GM06990 (cell line): ENCODE measurements at regions not wholly inside any gene's neighbourhood (a gene's known extent, or its start where the extent isn't known, plus 50 kb on each side); places are given as distances from the start of the nearest gene placed in this dataset.
A peak's percentile ranks its signal among the peaks of the same experiment; 100 is the strongest.

Experiments
- DNase-seq: peaks from one replicate; pipeline ENCODE4 v3.0.0-alpha.2; 2011; ENCODE audit not compliant: insufficient read length; ENCODE audit errors: extremely low read depth
- H3K27me3 ChIP-seq: replicated peaks from 2 replicates; pipeline ENCODE4 v1.6.0; 2011; ENCODE audit warnings: low read length; ENCODE audit not compliant: control insufficient read depth, insufficient read depth
- H3K36me3 ChIP-seq: 2 replicates; pipeline ENCODE4 v1.5.1; 2011; ENCODE audit warnings: low read length; ENCODE audit not compliant: control insufficient read depth, insufficient read depth
- H3K4me3 ChIP-seq: replicated peaks from 2 replicates; pipeline ENCODE4 v1.5.1; 2011; ENCODE audit warnings: low read depth, mild to moderate bottlenecking, control low read depth, low read length
- TF ChIP-seq, protein P1 (sequence below): IDR thresholded peaks from 2 replicates; pipeline ENCODE4 v1.5.1; 2011; ENCODE audit warnings: low read length, control low read depth, mild to moderate bottlenecking, inconsistent platforms; ENCODE audit not compliant: insufficient read depth, poor library complexity, severe bottlenecking

- no peak for DNase-seq
- Histone ChIP-seq H3K36me3 (no peaks in the 10 kb centered on the region), H3K4me3 (no peak overlapping the region), H3K27me3 (no peaks in the 10 kb centered on the region)
- TF ChIP-seq, protein P1, sequence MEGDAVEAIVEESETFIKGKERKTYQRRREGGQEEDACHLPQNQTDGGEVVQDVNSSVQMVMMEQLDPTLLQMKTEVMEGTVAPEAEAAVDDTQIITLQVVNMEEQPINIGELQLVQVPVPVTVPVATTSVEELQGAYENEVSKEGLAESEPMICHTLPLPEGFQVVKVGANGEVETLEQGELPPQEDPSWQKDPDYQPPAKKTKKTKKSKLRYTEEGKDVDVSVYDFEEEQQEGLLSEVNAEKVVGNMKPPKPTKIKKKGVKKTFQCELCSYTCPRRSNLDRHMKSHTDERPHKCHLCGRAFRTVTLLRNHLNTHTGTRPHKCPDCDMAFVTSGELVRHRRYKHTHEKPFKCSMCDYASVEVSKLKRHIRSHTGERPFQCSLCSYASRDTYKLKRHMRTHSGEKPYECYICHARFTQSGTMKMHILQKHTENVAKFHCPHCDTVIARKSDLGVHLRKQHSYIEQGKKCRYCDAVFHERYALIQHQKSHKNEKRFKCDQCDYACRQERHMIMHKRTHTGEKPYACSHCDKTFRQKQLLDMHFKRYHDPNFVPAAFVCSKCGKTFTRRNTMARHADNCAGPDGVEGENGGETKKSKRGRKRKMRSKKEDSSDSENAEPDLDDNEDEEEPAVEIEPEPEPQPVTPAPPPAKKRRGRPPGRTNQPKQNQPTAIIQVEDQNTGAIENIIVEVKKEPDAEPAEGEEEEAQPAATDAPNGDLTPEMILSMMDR, result no peak
Measured at GRCh38 chr5:87053146-87053545, 214.5 kb upstream of the RASA1 start.

- H3K36me3 ChIP-seq, result no peaks in the 10 kb centered on the region
- TF ChIP-seq, protein P1, result no peak
- no peak for DNase-seq
Measured at GRCh38 chr5:87054821-87055220, 212.9 kb upstream of the RASA1 start.

DNA sequence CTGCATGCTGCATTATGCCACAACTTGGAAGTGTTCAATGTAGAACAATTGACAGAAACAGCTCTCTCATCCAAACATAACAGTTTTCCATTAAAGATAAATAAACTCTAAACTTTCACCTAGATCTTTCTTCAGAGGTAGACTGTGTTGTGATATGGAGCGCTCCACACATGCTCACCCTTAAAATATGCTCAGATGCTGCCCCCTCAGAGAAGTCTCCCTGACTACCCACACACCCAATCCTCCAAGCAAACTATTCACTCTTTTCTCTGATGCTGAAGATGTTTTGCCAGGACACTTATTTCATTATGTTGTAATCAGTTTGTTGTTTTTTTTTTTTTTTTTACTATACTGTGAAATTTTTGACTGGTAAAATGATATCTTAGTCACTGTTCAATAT lies 206.6 kb upstream of the RASA1 start:
- DNase-seq, result no peak
- Histone ChIP-seq H3K36me3 (no peaks in the 10 kb centered on the region), H3K4me3 (no peak overlapping the region), H3K27me3 (no peaks in the 10 kb centered on the region)
- TF ChIP-seq, protein P1, result no peak

More at GRCh38 chr5:87054821-87055220, 212.9 kb upstream of the RASA1 start:
- Histone ChIP-seq H3K27me3 (no peaks in the 10 kb centered on the region), H3K4me3 (no peak overlapping the region)

- DNase-seq, result no peak
- Histone ChIP-seq H3K4me3 (no peak overlapping the region), H3K27me3 (no peaks in the 10 kb centered on the region), H3K36me3 (no peaks in the 10 kb centered on the region)
- TF ChIP-seq, protein P1, result no peak
Measured at GRCh38 chr5:87069311-87069710, 198.4 kb upstream of the RASA1 start.

GRCh38 chr5:87069974-87070608 lies 197.6 kb upstream of the RASA1 start:
- DNase-seq, result no peak
- no peaks in the 10 kb centered on the region for H3K27me3 ChIP-seq
- TF ChIP-seq, protein P1, result peak; percentile 51
- H3K36me3 ChIP-seq, result no peaks in the 10 kb centered on the region
- no peak overlapping the region for H3K4me3 ChIP-seq

DNA sequence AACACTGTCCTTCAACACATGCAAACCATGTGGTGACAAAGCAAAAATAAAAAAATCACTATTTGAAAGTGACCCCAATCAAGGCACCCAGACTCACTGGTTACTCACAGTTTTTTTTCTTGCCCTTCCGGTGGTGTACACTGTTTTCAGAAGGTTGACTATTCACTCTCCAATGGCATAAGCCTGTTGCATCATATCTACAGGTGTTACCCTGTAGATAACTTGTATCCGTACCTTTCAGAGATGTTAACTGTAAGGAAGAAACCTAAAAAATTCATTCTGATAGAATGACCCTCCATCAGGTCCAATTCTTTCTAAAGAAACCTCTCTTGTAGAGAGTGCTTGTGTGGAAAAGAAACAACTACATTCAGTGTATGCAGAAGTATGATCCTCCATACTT lies 193.6 kb upstream of the RASA1 start:
- no peaks in the 10 kb centered on the region for H3K27me3 ChIP-seq
- no peak overlapping the region for H3K4me3 ChIP-seq
- TF ChIP-seq, protein P1, result no peak
- no peak for DNase-seq
- no peaks in the 10 kb centered on the region for H3K36me3 ChIP-seq
